GM12878 (cell line): ENCODE measurements at regions not wholly inside any gene's neighbourhood (a gene's known extent, or its start where the extent isn't known, plus 50 kb on each side); places are given as distances from the start of the nearest gene placed in this dataset.

Source experiments
- ATAC-seq: fragments of 200-7000 bp; cut with Tn5 transposase; 3 replicates; pipeline ENCODE4 v1.9.1; 2020; ENCODE audit warnings: mild to moderate bottlenecking, moderate library complexity
- BruUV-seq: library from RNA; stranded (reverse); fragments of 400-500 nt; replicated peaks from 2 replicates; lab custom pipeline; 2021; lab: Mats Ljungman, UMichigan
- CTCF ChIA-PET: fragments of 300-600 bp; sonication (Branson Sonifier 250); formaldehyde crosslinking; extraction: SDS; loops from one replicate; lab custom pipeline; 2021; ENCODE audit warnings: inconsistent platforms; lab: Yijun Ruan, JAX
- POLR2A ChIA-PET: fragments of 350-600 bp; formaldehyde crosslinking; extraction: SDS; loops from one replicate; lab custom pipeline; 2021; ENCODE audit warnings: inconsistent platforms; lab: Charles Lee
- RAD21 ChIA-PET: fragments of 300-600 bp; sonication (Branson Sonifier 250); formaldehyde crosslinking; loops from one replicate; lab custom pipeline; 2023; ENCODE audit warnings: antibody characterized with exemption; ENCODE audit not compliant: unreplicated experiment; lab: Charles Lee
- SMC1A ChIA-PET: fragments of 300-600 bp; sonication (Branson Sonifier 250); formaldehyde crosslinking; loops from one replicate; lab custom pipeline; 2023; ENCODE audit not compliant: unreplicated experiment, uncharacterized antibody; lab: Charles Lee
- DNase-seq: peaks from one replicate; pipeline ENCODE4 v3.0.0-alpha.2; 2011; ENCODE audit warnings: low read depth, low spot score
- FAIRE-seq: peaks from 3 replicates; lab custom pipeline; 2011; peaks lifted over from hg19 to GRCh38; lab: Jason Lieb, UNC
- H2AFZ ChIP-seq: 2 replicates; pipeline ENCODE4 v1.6.0; 2011; ENCODE audit warnings: low read depth, low read length, control low read depth; ENCODE audit not compliant: control insufficient read depth
- H3K27ac ChIP-seq: 2 replicates; pipeline ENCODE4 v1.5.1; 2011; ENCODE audit warnings: control low read depth; ENCODE audit not compliant: control insufficient read depth, insufficient read depth
- H3K27me3 ChIP-seq, 2 experiments: replicated peaks in 1 of 2; 2 replicates each; pipeline versions ENCODE4 v1.6.0 to v1.6.1; 2011; ENCODE audit warnings: low read length in 1 of 2; ENCODE audit not compliant: control insufficient read depth in 2 of 2, insufficient read depth in 2 of 2
- H3K36me3 ChIP-seq, 2 experiments: 2 replicates each; pipeline ENCODE4 v1.5.1; 2011; ENCODE audit warnings: low read length in 1 of 2; ENCODE audit not compliant: control insufficient read depth in 2 of 2, insufficient read depth in 2 of 2
- H3K4me1 ChIP-seq: 2 replicates; pipeline ENCODE4 v1.6.1; 2011; ENCODE audit warnings: mild to moderate bottlenecking, low read length, moderate library complexity, mixed read lengths; ENCODE audit not compliant: control insufficient read depth, insufficient read depth
- H3K4me2 ChIP-seq: 2 replicates; pipeline ENCODE4 v1.6.0; 2011; ENCODE audit warnings: control low read depth; ENCODE audit not compliant: control insufficient read depth, insufficient read depth
- H3K4me3 ChIP-seq: fragments of 200-600 bp; sonication (generic); 2 replicates; pipeline ENCODE4 v1.5.1; 2016
- H3K79me2 ChIP-seq: 2 replicates; pipeline ENCODE4 v1.6.0; 2011; ENCODE audit warnings: low read length; ENCODE audit not compliant: control insufficient read depth, insufficient read depth
- H3K9ac ChIP-seq: 2 replicates; pipeline ENCODE4 v1.8.0; 2011; ENCODE audit warnings: low read length, control low read depth, mixed read lengths; ENCODE audit not compliant: control insufficient read depth, insufficient read depth
- H3K9me3 ChIP-seq: replicated peaks from 3 replicates; pipeline ENCODE4 v1.5.1; 2011; ENCODE audit warnings: mild to moderate bottlenecking, low read length; ENCODE audit not compliant: control insufficient read depth, insufficient read depth
- H4K20me1 ChIP-seq: 2 replicates; pipeline ENCODE4 v1.6.0; 2011; ENCODE audit not compliant: control insufficient read depth, insufficient read depth
- ASH2L ChIP-seq: fragments of 300-600, 200-600 bp; sonication (generic); IDR thresholded peaks from 2 replicates; pipeline ENCODE4 v1.6.1; 2017; ENCODE audit warnings: low read depth, mild to moderate bottlenecking, borderline replicate concordance
- PAX8 ChIP-seq: fragments of 450-650 bp; IDR thresholded peaks from 2 replicates; pipeline ENCODE4 v1.6.1; 2017; ENCODE audit warnings: mild to moderate bottlenecking, moderate library complexity
- SIX5 ChIP-seq: IDR thresholded peaks from 2 replicates; pipeline ENCODE4 v1.6.1; 2011; ENCODE audit warnings: mild to moderate bottlenecking, low read depth, low read length, moderate library complexity; ENCODE audit not compliant: severe bottlenecking
- SUZ12 ChIP-seq: fragments of 200-600 bp; sonication (generic); IDR thresholded peaks from one replicate; pipeline ENCODE4 v1.6.1; 2018; ENCODE audit warnings: antibody characterized with exemption, mild to moderate bottlenecking; ENCODE audit not compliant: unreplicated experiment
- WGBS: methylation state at CpG from one replicate; pipeline ENCODE4 v1.1.6; 2016; ENCODE audit warnings: low lambda C conversion rate; ENCODE audit not compliant: insufficient replicate concordance, insufficient coverage; ENCODE audit errors: missing lambda C conversion rate; 5-methylcytosine and 5-hydroxymethylcytosine counted together
- in situ Hi-C: fragments of 300-500 bp; cut with MboI; formaldehyde crosslinking; loops from 9 replicates; pipeline ENCODE4 v1.14.3; 2018; ENCODE audit warnings: mixed read lengths
- intact Hi-C: fragments of 100-400 bp; cut with micrococcal nuclease; formaldehyde crosslinking; loops from one replicate; pipeline ENCODE4 v1.14.2; 2022; ENCODE audit not compliant: unreplicated experiment
- TF ChIP-seq, protein P1 (sequence below), 3 experiments: IDR thresholded peaks in 2 of 3; conservative IDR thresholded peaks in 1 of 3; 2 replicates each; pipeline ENCODE4 v1.5.1; 2011; ENCODE audit warnings: low read depth in 3 of 3, low read length in 3 of 3, mild to moderate bottlenecking in 3 of 3, control low read depth in 2 of 3, moderate library complexity in 2 of 3, inconsistent platforms in 1 of 3, mixed read lengths in 1 of 3; ENCODE audit not compliant: control insufficient read depth in 2 of 3, insufficient read depth in 1 of 3; ENCODE audit errors: extremely low read depth in 1 of 3

GRCh38 chr10:130757821-130758489, 553.6 kb downstream of the TCERG1L start:
- ATAC-seq (no peak), DNase-seq (no peak), FAIRE-seq (no peak)
- no peaks in the 10 kb centered on the region for H3K27me3 ChIP-seq
- intact Hi-C loops, result no loop called here
- H3K27ac ChIP-seq, result no peak overlapping the region
- in situ Hi-C loops, result no loop called here
- H3K4me1 ChIP-seq, result no peaks in the 10 kb centered on the region
- CTCF ChIA-PET, result no interaction called here
- H3K36me3 ChIP-seq, result no peaks in the 10 kb centered on the region
- RAD21 ChIA-PET, result no interaction called here
- SMC1A ChIA-PET, result no interaction called here
- WGBS, result 37% methylated on average over 17 of the region's 17 CpGs
- H2AFZ ChIP-seq, result no peak overlapping the region
- TF ChIP-seq PAX8, result no peak
- TF ChIP-seq SUZ12, result no peak
- no peak for TF ChIP-seq ASH2L
- TF ChIP-seq SIX5, result no peak
- TF ChIP-seq, protein P1, sequence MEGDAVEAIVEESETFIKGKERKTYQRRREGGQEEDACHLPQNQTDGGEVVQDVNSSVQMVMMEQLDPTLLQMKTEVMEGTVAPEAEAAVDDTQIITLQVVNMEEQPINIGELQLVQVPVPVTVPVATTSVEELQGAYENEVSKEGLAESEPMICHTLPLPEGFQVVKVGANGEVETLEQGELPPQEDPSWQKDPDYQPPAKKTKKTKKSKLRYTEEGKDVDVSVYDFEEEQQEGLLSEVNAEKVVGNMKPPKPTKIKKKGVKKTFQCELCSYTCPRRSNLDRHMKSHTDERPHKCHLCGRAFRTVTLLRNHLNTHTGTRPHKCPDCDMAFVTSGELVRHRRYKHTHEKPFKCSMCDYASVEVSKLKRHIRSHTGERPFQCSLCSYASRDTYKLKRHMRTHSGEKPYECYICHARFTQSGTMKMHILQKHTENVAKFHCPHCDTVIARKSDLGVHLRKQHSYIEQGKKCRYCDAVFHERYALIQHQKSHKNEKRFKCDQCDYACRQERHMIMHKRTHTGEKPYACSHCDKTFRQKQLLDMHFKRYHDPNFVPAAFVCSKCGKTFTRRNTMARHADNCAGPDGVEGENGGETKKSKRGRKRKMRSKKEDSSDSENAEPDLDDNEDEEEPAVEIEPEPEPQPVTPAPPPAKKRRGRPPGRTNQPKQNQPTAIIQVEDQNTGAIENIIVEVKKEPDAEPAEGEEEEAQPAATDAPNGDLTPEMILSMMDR (IDR thresholded peaks at IDR 0.05 in 2 of 3, conservative IDR thresholded peaks at IDR 0.05 in 1 of 3; ENCODE audit: control insufficient read depth in 2 of 3, extremely low read depth in 1 of 3, insufficient read depth in 1 of 3, low read depth in 3 of 3, low read length in 3 of 3), result no peak
- no peak overlapping the region for H3K4me3 ChIP-seq
- BruUV-seq, result no TSS peak
- no peaks in the 10 kb centered on the region for H3K79me2 ChIP-seq
- POLR2A ChIA-PET, result no interaction called here
- H3K4me2 ChIP-seq, result no peak overlapping the region
- H4K20me1 ChIP-seq, result no peaks in the 10 kb centered on the region
- H3K9ac ChIP-seq, result no peak overlapping the region
- no peaks in the 10 kb centered on the region for H3K9me3 ChIP-seq
